Keratinocyte (primary cell): ENCODE measurements at regions not wholly inside any gene's neighbourhood (a gene's known extent, or its start where the extent isn't known, plus 50 kb on each side); places are given as distances from the start of the nearest gene placed in this dataset.

Experiments used
- DNase-seq: peaks from one replicate; pipeline ENCODE4 v3.0.0-alpha.2; 2011; ENCODE audit warnings: low read depth, missing footprints, low spot score
- FAIRE-seq: peaks from 2 replicates; lab custom pipeline; 2011; peaks lifted over from hg19 to GRCh38; lab: Jason Lieb, UNC
- H2AFZ ChIP-seq: 2 replicates; pipeline ENCODE4 v1.6.0; 2012; ENCODE audit warnings: low read length, control low read depth, inconsistent platforms; ENCODE audit not compliant: control insufficient read depth
- H3K27ac ChIP-seq: 2 replicates; pipeline ENCODE4 v1.5.1; 2011; ENCODE audit warnings: low read length; ENCODE audit not compliant: control insufficient read depth, insufficient read depth
- H3K27me3 ChIP-seq: 3 replicates; pipeline ENCODE4 v1.6.0; 2011; ENCODE audit warnings: low read length; ENCODE audit not compliant: control insufficient read depth, insufficient read depth; ENCODE audit errors: extremely low read depth
- H3K36me3 ChIP-seq, 2 experiments: 2 replicates in 1 of 2; 3 replicates in 1 of 2; pipeline ENCODE4 v1.5.1; 2011; ENCODE audit warnings: low read length in 2 of 2, mild to moderate bottlenecking in 1 of 2; ENCODE audit not compliant: control insufficient read depth in 2 of 2, insufficient read depth in 2 of 2; ENCODE audit errors: extremely low read depth in 1 of 2
- H3K4me1 ChIP-seq: 3 replicates; pipeline ENCODE4 v1.5.1; 2011; ENCODE audit warnings: low read length; ENCODE audit not compliant: control insufficient read depth, insufficient read depth; ENCODE audit errors: extremely low read depth
- H3K4me2 ChIP-seq: 3 replicates; pipeline ENCODE4 v1.6.0; 2011; ENCODE audit warnings: low read depth, low read length; ENCODE audit not compliant: control insufficient read depth, insufficient read depth; ENCODE audit errors: extremely low read depth
- H3K4me3 ChIP-seq, 3 experiments: fragments of 200-600 bp in 1 of 3; sonication (generic) in 1 of 3; 2 replicates in 2 of 3; 3 replicates in 1 of 3; pipeline ENCODE4 v1.5.1; 2011 to 2016; ENCODE audit warnings: low read length in 3 of 3, mild to moderate bottlenecking in 3 of 3, control low read depth in 2 of 3, inconsistent platforms in 1 of 3, low read depth in 1 of 3, mixed read lengths in 1 of 3, mixed run types in 1 of 3, moderate library complexity in 1 of 3; ENCODE audit not compliant: control insufficient read depth in 2 of 3, insufficient read depth in 2 of 3; ENCODE audit errors: extremely low read depth in 1 of 3
- H3K79me2 ChIP-seq: 2 replicates; pipeline ENCODE4 v1.6.0; 2012; ENCODE audit warnings: low read length; ENCODE audit not compliant: control insufficient read depth, insufficient read depth
- H3K9ac ChIP-seq: 3 replicates; pipeline ENCODE4 v1.6.0; 2011; ENCODE audit warnings: low read length; ENCODE audit not compliant: control insufficient read depth, insufficient read depth; ENCODE audit errors: extremely low read depth
- H3K9me1 ChIP-seq: 3 replicates; pipeline ENCODE4 v1.6.0; 2011; ENCODE audit warnings: low read length; ENCODE audit not compliant: control insufficient read depth, insufficient read depth; ENCODE audit errors: extremely low read depth
- H3K9me3 ChIP-seq: 2 replicates; pipeline ENCODE4 v1.5.1; 2012; ENCODE audit warnings: low read depth, low read length; ENCODE audit not compliant: control insufficient read depth
- H4K20me1 ChIP-seq: 3 replicates; pipeline ENCODE4 v1.6.0; 2011; ENCODE audit warnings: low read length; ENCODE audit not compliant: control insufficient read depth, insufficient read depth; ENCODE audit errors: extremely low read depth
- CTCF ChIP-seq, 3 experiments: IDR thresholded peaks in 1 of 3; conservative IDR thresholded peaks in 1 of 3; optimal IDR thresholded peaks in 1 of 3; 2 replicates in 2 of 3; 3 replicates in 1 of 3; pipeline versions ENCODE3 to v1.5.1; 2011; ENCODE audit warnings: low read length in 3 of 3, mild to moderate bottlenecking in 3 of 3, moderate library complexity in 2 of 3, control low read depth in 1 of 3, inconsistent platforms in 1 of 3; ENCODE audit not compliant: insufficient read depth in 2 of 3; ENCODE audit errors: extremely low read depth in 1 of 3
- EZH2 ChIP-seq: IDR thresholded peaks from one replicate; pipeline ENCODE4 v1.6.1; 2012; ENCODE audit warnings: inconsistent platforms, mild to moderate bottlenecking, low read length, moderate library complexity
- dilution Hi-C: fragments of 300-500 bp; cut with MboI; formaldehyde crosslinking; loops from one replicate; pipeline ENCODE4 v1.7.0; 2020; ENCODE audit warnings: low sequenced_read_pairs; ENCODE audit not compliant: extremely low pct_ligation_motif_present

- Histone ChIP-seq H3K4me3 (no peak overlapping the region), H3K27me3 (no peaks in the 10 kb centered on the region), H4K20me1 (no peaks in the 10 kb centered on the region), H3K36me3 (no peaks in the 10 kb centered on the region), H3K79me2 (no peaks in the 10 kb centered on the region), H3K4me1 (no peaks in the 10 kb centered on the region), H2AFZ (no peak overlapping the region), H3K9me1 (no peaks in the 10 kb centered on the region), H3K4me2 (no peak overlapping the region), H3K9me3 (no peaks in the 10 kb centered on the region), H3K27ac (no peak overlapping the region), H3K9ac (no peak overlapping the region)
- TF ChIP-seq EZH2, result no peak
- no peak for DNase-seq
- no peak for FAIRE-seq
- dilution Hi-C loops, result no loop called here
Observed at GRCh38 chr12:41998436-41998835, 146.2 kb downstream of the GXYLT1 start.

- no peak overlapping the region for H3K9ac ChIP-seq
- no peaks in the 10 kb centered on the region for H3K27me3 ChIP-seq
- no peaks in the 10 kb centered on the region for H3K36me3 ChIP-seq
- no peak overlapping the region for H3K4me3 ChIP-seq
- no peak overlapping the region for H2AFZ ChIP-seq
- DNase-seq (no peak), FAIRE-seq (no peak)
- TF ChIP-seq EZH2 (no peak), CTCF (optimal IDR thresholded peaks at IDR 0.05 in 1 of 3, IDR thresholded peaks at IDR 0.05 in 1 of 3, conservative IDR thresholded peaks at IDR 0.05 in 1 of 3; ENCODE audit: extremely low read depth in 1 of 3, insufficient read depth in 2 of 3, low read length in 3 of 3) (no peak)
- no peak overlapping the region for H3K27ac ChIP-seq
- H3K9me3 ChIP-seq, result no peaks in the 10 kb centered on the region
- H3K79me2 ChIP-seq, result no peaks in the 10 kb centered on the region
- dilution Hi-C loops, result no loop called here
- H3K4me2 ChIP-seq, result no peak overlapping the region
- no peaks in the 10 kb centered on the region for H4K20me1 ChIP-seq
- H3K4me1 ChIP-seq, result no peaks in the 10 kb centered on the region
- H3K9me1 ChIP-seq, result no peaks in the 10 kb centered on the region
Observed at GRCh38 chr12:41993283-41993682, 151.4 kb downstream of the GXYLT1 start.

- no peak overlapping the region for H3K9ac ChIP-seq
- FAIRE-seq, result no peak
- H3K4me2 ChIP-seq, result no peak overlapping the region
- no peaks in the 10 kb centered on the region for H3K36me3 ChIP-seq
- no peaks in the 10 kb centered on the region for H3K27me3 ChIP-seq
- H3K9me3 ChIP-seq, result no peaks in the 10 kb centered on the region
- DNase-seq, result no peak
- no peaks in the 10 kb centered on the region for H3K4me1 ChIP-seq
- no peak for TF ChIP-seq CTCF (optimal IDR thresholded peaks at IDR 0.05 in 1 of 3, IDR thresholded peaks at IDR 0.05 in 1 of 3, conservative IDR thresholded peaks at IDR 0.05 in 1 of 3; ENCODE audit: extremely low read depth in 1 of 3, insufficient read depth in 2 of 3, low read length in 3 of 3)
- TF ChIP-seq EZH2, result no peak
- H3K27ac ChIP-seq, result no peak overlapping the region
- H3K4me3 ChIP-seq, result no peak overlapping the region
- dilution Hi-C loops, result no loop called here
- no peaks in the 10 kb centered on the region for H4K20me1 ChIP-seq
- no peaks in the 10 kb centered on the region for H3K79me2 ChIP-seq
- H3K9me1 ChIP-seq, result no peaks in the 10 kb centered on the region
- H2AFZ ChIP-seq, result no peak overlapping the region
Observed at GRCh38 chr12:41992692-41993215, 151.9 kb downstream of the GXYLT1 start.
